ENCODE measurements at regions not wholly inside any gene's neighbourhood (a gene's known extent, or its start where the extent isn't known, plus 50 kb on each side); places are given as distances from the start of the nearest gene placed in this dataset.

- no peak for DNase-seq (ENCODE audit: low read depth)
Measured at GRCh38 chr2:12828980-12829379, 112.2 kb downstream of the TRIB2 start.

DNA sequence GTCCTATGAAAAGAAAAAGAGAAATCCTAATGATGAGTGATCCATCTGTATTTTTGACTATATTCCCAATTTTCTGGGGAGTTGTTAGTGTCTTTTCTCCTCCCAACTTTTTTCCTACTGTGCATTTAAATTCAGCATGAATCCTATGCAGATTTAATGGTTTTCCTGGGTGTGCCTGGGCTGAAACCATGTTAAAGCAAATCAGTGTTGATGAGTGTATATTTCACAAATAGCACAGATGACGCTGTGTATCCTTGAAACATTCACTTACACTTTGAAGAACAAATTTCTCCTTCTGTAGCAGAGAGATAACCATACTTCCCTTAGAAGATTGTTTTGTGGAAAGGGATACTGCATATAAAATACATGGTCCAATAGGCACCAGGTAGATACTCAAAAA is 114.3 kb downstream of the TRIB2 start:
- no peak for DNase-seq (ENCODE audit: low read depth)

GRCh38 chr2:12834239-12834638 is 117.5 kb downstream of the TRIB2 start:
- no peak for DNase-seq (ENCODE audit: low read depth)

- DNase-seq (ENCODE audit: low read depth), result no peak
Measured at GRCh38 chr2:12835733-12836132, 119.0 kb downstream of the TRIB2 start.

GRCh38 chr2:12839339-12839738 is 122.6 kb downstream of the TRIB2 start:
- DNase-seq (ENCODE audit: low read depth), result no peak

- no peak for DNase-seq (ENCODE audit: low read depth)
Measured at GRCh38 chr2:12841021-12841420, 124.3 kb downstream of the TRIB2 start.

DNA sequence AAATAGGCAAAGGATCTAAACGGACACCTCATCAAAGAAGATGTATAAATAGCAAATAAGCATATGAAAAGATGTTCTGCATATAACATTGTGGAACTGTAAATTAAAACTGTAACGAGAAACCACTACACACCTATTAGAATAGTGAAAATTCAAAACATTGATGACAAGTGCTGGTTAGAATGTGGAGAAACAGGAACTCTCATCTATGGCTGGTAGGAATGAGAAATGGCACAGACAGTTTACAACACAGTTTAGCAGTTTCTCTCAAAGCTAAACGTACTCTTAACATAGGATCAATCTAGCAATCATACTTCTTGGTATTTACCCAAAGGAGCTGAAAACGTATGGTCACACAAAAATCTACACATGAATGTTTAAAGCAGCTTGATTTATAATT is 126.2 kb downstream of the TRIB2 start:
- no peak for DNase-seq (ENCODE audit: low read depth)

GRCh38 chr2:12844511-12844910 is 127.8 kb downstream of the TRIB2 start:
- no peak for DNase-seq (ENCODE audit: low read depth)

DNA sequence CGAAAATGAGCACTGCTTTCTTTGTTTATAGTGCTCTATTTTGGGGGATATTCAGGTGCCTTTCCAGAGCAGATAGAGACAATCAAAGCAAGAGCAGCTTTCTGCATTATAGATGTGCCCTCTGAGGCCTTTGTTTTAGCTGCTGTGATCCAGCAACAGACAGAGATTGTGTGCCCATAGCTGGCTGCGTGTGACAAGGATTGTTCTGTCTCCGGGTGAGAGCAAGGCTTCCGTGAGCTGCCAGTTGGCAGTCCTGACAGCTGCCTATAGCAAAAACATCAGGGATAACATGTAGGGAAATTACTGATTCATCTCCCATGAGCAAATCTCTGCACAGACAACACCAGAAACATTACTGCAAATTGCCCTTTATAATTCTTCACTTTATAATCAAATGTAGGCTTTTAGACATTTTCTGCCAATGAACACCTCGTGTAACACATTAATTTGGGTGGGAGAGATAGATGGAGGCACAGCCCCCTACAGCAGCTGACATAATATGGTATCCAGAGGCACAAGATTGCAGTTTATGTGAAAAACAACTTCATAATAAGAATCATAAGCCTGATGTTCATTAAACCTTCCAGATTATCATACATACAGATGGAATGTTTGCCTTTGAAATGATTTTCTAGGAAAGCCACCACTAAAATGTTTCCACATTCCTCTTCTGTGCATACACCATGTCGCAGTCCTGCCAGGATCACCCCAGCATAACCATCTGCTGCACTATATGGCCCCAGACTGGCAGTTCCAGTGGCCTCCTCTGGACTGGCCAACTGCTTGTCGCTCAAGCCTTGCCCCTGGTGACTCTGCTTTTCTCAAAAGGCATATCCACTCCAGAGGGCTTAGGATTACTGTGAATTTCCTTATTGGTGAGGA is 131.2 kb downstream of the TRIB2 start:
- DNase-seq (ENCODE audit: low read depth), result no peak

DNA sequence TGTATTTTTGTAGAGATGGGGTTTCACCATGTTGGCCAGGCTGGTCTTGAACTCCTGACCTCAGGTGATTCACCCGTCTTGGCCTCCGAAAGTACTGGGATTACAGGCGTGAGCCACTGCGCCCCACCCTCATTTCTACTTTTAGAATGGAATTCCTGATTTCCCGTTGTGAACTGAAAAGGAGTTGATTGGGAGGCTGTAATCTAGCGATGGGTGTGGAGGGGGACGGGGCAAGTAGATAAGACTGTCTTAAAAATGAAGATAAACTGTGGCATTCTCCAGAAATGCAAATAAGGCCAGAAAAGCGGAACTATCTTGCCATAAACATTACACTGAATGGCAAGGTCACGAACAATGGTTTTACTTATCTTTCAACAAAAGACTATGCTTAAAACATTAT is 135.4 kb downstream of the TRIB2 start:
- DNase-seq (ENCODE audit: low read depth), result no peak

DNA sequence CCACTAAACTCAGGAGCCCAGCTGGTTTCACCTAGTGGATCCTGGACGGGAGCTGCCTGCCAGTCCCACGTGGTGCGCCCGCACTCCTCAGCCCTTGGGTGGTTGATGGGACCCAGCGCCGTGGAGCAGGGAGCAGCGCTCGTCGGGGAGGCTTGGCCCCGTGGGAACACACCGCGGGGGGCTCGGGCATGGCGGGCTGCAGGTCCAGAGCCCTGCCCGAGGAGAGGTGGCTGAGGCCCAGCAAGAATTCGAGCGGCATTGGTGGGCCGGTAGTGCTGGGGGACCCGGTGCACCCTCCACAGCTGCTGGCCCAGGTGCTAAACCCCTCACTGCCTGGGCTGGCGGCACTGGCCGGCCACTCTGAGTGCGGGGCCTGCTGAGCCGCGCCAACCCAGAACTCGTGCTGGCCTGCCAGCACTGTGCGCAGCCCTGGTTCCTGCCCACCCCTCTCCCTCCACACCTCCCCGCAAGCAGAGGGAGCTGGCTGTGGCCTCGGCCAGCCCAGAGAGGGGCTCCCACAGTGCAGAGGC is 137.3 kb downstream of the TRIB2 start:
- no peak for DNase-seq (ENCODE audit: low read depth)

GRCh38 chr2:12855508-12855907 is 138.8 kb downstream of the TRIB2 start:
- no peak for DNase-seq (ENCODE audit: low read depth)

- DNase-seq (ENCODE audit: low read depth), result peak; percentile 88
Measured at GRCh38 chr2:12856934-12857601, 140.3 kb downstream of the TRIB2 start.

DNA sequence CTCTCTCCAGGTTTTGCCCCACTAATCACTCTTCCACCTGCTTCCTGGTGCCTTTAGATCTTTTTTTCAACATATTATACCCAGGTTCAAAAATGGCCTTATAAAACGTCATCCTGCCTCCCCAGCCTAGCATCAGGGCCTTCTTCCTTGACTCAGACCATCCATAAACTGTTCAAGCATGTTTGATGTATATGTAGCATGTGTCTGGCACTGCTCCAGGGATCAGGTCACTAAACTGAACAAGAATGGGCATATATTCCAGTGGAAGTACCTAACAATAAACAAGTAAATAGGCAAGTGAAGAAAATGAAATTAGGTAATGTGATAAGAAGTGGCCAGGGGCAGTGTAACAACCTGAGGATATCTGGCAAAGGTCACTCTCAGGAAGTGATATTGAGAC is 141.2 kb downstream of the TRIB2 start:
- DNase-seq (ENCODE audit: low read depth), result peak; percentile 21

DNA sequence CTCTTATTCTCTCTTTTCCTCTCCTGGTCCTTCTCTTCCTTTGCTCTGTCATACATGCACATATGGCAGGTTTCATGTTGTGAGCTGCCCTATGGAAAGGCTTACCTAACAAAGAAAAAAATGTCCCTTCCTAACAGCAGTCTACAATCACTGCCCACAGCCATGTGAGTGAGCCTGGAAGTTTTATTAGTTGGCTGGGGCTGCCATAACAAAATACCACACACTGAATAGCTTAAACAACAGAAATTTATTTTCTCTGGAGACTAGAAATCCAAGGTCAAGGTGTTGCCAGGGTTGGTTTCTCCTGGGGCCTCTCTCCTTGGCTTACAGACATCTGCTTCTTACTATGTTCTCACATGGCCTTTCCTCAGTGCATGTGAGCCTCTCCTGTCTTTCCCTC is 142.1 kb downstream of the TRIB2 start:
- DNase-seq (ENCODE audit: low read depth), result no peak

DNA sequence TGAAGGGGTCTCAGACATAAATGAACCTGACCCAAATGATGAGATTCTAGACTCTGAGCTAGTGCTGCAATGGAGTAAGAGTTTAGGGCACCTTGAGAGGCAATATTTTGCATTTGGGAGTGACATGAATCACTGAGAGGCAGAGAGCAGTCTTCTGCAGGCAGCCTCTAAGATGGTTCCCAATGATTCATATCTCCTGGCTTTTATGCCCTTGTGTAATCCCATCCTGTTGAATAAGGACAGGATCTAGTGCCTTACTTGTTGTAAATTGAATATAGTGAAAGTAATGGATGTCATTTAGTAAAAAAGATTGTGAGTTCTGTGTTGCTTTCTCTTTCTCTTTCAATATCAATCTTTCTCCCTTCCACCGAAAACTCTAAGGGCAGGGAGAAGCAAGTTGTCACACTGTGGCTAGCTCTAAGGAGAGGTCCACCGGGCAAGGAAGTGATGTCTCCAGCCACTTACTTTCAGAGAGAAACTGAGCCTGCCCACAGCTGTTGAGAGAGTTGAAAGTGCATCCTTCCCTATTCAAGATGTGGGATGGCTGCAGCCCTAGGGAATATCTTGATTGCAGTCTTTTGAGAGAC is 144.7 kb downstream of the TRIB2 start:
- peak; percentile 72 for DNase-seq (ENCODE audit: low read depth)

DNA sequence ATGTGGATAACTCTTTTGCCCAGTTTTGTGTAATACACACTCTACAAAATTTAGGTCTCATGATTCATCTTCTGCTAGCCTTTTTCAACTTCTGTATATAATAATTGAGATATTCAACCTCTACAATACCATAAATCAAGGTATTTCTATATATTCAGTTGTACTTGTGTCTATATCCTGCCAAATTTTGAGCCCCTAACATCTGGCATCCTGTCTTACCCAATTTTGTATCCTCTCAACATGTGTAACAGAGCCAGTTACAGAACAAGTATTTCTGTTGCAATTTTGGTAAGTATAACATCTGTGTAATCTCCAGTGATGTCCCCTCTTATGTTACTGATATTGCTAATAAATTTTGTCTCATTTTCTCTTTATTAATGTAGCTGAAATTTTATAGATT is 145.8 kb downstream of the TRIB2 start:
- no peak for DNase-seq (ENCODE audit: low read depth)

GRCh38 chr2:12863937-12864336 is 147.2 kb downstream of the TRIB2 start:
- no peak for DNase-seq (ENCODE audit: low read depth)

GRCh38 chr2:12867631-12868287 is 151.0 kb downstream of the TRIB2 start:
- no peak for DNase-seq (ENCODE audit: low read depth)

DNA sequence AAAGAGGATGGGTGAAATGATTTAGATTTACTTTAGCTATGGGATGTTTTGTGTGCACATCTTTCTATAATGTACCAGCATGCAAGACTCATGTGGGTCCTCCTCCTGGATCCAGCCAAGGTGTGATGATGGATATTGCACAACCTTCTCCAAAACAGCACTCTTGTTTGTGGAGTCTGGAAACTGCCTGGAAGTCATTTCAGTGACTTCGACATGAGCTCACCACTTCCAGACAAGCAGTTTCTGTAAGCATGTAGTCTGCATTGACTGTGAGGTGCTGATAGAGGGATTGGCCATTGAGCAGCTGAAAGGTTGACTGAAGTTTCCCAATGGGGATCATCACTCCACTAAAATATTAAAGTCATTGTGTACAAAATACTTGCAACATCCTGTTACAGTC is 154.0 kb downstream of the TRIB2 start:
- DNase-seq (ENCODE audit: low read depth), result no peak

GRCh38 chr2:12871694-12872315 is 155.1 kb downstream of the TRIB2 start:
- no peak for DNase-seq (ENCODE audit: low read depth)

DNA sequence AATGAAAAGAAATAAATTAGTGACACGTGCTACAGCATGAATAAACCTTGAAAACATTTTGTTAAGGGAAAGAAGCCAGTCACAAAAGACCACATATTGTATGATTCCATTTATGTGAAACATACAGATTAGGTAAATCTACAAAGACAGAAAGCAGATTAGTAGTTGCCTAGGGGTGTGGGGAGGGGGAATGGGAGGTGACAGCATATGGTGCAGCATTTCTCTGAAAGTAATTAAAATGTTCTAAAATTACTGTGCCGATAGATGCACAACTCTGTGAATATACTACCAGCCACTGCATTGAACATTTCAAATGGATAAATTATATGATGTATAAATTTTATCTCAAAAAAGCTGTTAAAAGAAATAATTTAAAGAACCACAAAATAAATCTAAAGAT is 161.0 kb downstream of the TRIB2 start:
- no peak for DNase-seq (ENCODE audit: low read depth)

All from ELR (cell line).